DMS53 (cell line): ENCODE measurements at regions not wholly inside any gene's neighbourhood (a gene's known extent, or its start where the extent isn't known, plus 50 kb on each side); places are given as distances from the start of the nearest gene placed in this dataset.

Source experiments
- DNase-seq: peaks from one replicate; lab custom pipeline; 2025; lab: John Stamatoyannopoulos, UW

- no peak for DNase-seq
These were observed 82.9 kb upstream of the NTRK2 start for GRCh38 chr9:84586662-84587061.

- no peak for DNase-seq
These were observed 82.4 kb upstream of the NTRK2 start for GRCh38 chr9:84587153-84587552.

GRCh38 chr9:84589542-84589941, 80.0 kb upstream of the NTRK2 start:
- no peak for DNase-seq

DNA sequence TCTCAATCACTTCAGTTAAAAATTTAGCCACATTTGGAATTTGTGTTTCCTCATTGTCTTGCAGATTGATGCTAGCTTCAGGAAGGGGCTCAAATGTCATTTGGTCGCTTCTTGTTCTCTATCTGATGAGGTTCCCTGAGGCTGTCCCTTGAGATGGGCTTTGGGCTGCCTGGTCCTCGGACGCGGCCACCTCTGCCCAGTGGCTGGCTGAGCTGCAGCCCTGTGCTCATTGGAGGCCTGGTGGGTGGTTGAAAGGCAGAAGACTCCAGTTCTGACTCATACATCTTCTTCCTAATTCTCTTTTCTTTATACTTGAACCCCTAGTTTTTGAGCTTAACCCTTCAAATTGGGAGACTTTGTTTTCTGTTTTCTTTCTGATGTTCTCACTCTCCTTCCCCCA, 78.8 kb upstream of the NTRK2 start:
- no peak for DNase-seq

DNA sequence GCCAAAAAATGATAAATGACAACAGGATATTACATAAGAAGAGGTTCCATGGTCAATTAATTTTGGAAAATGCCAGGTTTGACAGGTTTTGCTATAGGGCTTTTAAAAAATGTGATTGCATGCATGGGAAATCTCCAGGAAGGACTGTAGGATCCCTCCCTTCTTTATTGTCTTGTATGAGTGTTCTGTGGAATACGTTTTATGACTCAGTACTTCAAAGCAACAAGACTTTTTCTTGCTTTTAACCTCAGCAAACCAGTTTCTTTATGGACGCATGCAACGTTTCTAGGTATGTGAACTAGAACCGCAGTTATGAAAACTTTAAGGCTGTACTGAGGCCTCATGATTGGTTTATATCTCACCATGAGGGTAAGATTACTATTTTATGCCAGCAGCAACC, 76.6 kb upstream of the NTRK2 start:
- DNase-seq: no peak

DNA sequence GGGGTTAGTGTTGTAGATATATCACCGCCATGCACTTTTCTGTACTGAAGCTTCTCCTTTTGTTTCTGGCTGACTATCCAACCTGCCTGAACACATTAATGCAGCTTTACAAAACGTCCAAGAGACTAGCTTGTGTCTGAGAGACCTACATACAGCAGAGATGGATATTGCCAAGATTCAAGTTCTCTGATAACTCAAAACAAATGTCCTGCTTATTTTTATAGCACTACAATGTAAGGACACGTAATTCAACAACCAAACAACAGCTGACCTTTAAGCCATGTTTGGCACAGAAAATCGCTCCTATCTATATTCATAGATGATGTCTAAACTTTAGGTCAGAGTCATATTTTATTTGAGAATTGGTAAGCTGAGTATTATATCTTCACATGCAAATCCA, 76.2 kb upstream of the NTRK2 start:
- no peak for DNase-seq

- DNase-seq: no peak
These were observed 72.4 kb upstream of the NTRK2 start for GRCh38 chr9:84597131-84597530.

DNA sequence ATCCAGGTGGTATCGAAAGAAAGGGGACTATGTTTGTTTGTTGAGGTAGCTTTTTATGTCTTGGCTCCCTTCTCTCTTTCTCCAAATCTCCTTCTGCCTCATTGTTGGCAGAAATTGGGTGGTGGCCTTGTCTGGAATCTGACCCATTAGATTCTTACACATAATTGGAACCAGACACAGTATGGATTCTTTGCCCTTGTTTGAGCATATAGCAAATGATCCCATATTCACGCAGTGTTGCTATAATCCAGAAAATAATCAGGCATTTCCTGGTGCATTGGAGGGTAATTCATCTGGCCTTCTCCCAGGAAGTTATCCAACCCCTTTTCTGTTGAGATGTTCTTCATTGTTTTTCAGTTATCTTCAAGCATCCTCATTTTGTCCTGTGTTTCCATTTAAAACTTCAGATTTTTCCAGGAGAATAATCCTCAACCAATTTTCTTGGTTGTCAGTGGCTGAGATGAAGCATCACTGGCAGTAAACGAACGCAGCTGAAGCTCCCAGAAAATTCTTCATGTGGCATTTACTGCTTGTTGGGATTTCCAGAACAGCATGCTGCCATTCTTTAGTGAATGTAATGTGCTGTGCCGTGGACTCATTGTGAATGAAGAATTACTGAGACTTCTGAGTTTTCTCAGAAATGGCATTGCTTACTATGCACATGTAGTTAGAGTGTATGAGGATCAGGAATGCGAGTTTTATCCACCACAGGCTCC, 70.5 kb upstream of the NTRK2 start:
- DNase-seq: no peak

DNA sequence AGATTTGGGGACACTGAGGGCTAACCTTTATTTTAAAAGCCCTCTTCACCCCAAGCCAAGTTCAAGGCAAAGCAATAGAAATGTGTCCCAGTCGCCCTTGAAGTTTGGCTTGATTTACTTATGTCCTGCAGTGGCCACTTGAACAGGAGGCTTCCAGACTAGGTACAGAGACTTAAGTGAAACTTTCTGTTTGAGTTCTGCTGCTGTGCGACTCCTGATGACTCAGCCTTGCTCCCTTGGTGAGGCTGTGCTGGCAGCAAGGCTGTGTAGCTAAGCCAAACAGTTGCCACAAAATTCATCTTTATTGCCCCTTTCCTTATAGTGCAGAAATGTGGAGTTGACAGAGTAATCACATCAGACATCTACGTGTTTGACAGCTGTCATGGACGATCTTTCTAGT, 68.8 kb upstream of the NTRK2 start:
- DNase-seq: no peak

DNA sequence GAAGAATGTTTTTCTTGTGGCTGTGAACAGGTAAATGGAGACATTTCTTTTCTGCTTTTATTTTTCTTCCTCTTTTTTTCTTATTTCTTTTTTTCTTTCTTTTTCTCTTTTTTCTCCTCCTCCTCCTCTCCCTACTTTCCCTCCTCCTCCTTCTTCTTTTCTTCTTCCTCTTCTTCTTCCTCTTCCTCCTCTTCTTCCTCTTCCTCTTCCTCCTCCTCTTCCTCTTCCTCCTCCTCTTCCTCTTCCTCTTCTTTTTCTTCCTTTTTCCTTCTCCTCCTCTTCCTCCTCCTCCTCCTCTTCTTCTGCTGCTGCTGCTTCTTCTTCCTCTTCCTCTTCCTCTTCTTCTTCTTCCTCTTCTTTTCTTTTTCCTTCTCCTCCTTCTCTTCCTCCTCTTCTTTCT, 65.3 kb upstream of the NTRK2 start:
- DNase-seq: no peak

- no peak for DNase-seq
These were observed 59.8 kb upstream of the NTRK2 start for GRCh38 chr9:84609779-84610178.

GRCh38 chr9:84613431-84613830, 56.1 kb upstream of the NTRK2 start:
- no peak for DNase-seq

GRCh38 chr9:84615544-84615943, 54.0 kb upstream of the NTRK2 start:
- no peak for DNase-seq

- DNase-seq: no peak
These were observed 52.0 kb upstream of the NTRK2 start for GRCh38 chr9:84617411-84618029.
